ENCODE measurements at regions not wholly inside any gene's neighbourhood (a gene's known extent, or its start where the extent isn't known, plus 50 kb on each side); places are given as distances from the start of the nearest gene placed in this dataset.

GRCh38 chr11:19625438-19625837 is 87.2 kb upstream of the NAV2 start (continued):
- TF ChIP-seq, protein P1, sequence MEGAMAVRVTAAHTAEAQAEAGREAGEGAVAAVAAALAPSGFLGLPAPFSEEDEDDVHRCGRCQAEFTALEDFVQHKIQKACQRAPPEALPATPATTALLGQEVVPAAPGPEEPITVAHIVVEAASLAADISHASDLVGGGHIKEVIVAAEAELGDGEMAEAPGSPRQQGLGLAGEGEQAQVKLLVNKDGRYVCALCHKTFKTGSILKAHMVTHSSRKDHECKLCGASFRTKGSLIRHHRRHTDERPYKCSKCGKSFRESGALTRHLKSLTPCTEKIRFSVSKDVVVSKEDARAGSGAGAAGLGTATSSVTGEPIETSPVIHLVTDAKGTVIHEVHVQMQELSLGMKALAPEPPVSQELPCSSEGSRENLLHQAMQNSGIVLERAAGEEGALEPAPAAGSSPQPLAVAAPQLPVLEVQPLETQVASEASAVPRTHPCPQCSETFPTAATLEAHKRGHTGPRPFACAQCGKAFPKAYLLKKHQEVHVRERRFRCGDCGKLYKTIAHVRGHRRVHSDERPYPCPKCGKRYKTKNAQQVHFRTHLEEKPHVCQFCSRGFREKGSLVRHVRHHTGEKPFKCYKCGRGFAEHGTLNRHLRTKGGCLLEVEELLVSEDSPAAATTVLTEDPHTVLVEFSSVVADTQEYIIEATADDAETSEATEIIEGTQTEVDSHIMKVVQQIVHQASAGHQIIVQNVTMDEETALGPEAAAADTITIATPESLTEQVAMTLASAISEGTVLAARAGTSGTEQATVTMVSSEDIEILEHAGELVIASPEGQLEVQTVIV (IDR thresholded peaks at IDR 0.05; ENCODE audit: borderline replicate concordance, partially characterized antibody): no peak
- no peak for TF ChIP-seq SP1 (IDR thresholded peaks at IDR 0.05; ENCODE audit: low read depth, low read length)
- no peak for TF ChIP-seq SUPT20H (IDR thresholded peaks at IDR 0.05; ENCODE audit: borderline replicate concordance, control insufficient read depth, low read depth, low read length)
- TF ChIP-seq YBX1 (IDR thresholded peaks at IDR 0.05): no peak
- no peak for TF ChIP-seq MXI1 (IDR thresholded peaks at IDR 0.05; ENCODE audit: low read depth, low read length)
- no peak for TF ChIP-seq SUZ12 (IDR thresholded peaks at IDR 0.05; ENCODE audit: unreplicated experiment)
- no peak for TF ChIP-seq ZZZ3 (IDR thresholded peaks at IDR 0.05; ENCODE audit: control insufficient read depth, insufficient read length, low read depth)
- TF ChIP-seq, protein P2, sequence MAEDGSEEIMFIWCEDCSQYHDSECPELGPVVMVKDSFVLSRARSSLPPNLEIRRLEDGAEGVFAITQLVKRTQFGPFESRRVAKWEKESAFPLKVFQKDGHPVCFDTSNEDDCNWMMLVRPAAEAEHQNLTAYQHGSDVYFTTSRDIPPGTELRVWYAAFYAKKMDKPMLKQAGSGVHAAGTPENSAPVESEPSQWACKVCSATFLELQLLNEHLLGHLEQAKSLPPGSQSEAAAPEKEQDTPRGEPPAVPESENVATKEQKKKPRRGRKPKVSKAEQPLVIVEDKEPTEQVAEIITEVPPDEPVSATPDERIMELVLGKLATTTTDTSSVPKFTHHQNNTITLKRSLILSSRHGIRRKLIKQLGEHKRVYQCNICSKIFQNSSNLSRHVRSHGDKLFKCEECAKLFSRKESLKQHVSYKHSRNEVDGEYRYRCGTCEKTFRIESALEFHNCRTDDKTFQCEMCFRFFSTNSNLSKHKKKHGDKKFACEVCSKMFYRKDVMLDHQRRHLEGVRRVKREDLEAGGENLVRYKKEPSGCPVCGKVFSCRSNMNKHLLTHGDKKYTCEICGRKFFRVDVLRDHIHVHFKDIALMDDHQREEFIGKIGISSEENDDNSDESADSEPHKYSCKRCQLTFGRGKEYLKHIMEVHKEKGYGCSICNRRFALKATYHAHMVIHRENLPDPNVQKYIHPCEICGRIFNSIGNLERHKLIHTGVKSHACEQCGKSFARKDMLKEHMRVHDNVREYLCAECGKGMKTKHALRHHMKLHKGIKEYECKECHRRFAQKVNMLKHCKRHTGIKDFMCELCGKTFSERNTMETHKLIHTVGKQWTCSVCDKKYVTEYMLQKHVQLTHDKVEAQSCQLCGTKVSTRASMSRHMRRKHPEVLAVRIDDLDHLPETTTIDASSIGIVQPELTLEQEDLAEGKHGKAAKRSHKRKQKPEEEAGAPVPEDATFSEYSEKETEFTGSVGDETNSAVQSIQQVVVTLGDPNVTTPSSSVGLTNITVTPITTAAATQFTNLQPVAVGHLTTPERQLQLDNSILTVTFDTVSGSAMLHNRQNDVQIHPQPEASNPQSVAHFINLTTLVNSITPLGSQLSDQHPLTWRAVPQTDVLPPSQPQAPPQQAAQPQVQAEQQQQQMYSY (CRISPR knock-in tag; IDR thresholded peaks at IDR 0.05): no peak
- TF ChIP-seq TAF1 (IDR thresholded peaks at IDR 0.05; ENCODE audit: borderline replicate concordance, low read depth, low read length): no peak
- no peak for TF ChIP-seq BACH1 (IDR thresholded peaks at IDR 0.05; ENCODE audit: borderline replicate concordance)
- TF ChIP-seq MEF2B (IDR thresholded peaks at IDR 0.05; ENCODE audit: partially characterized antibody, poor library complexity, severe bottlenecking): no peak

Measured in GM12878 (cell line).